ENCODE measurements at regions not wholly inside any gene's neighbourhood (a gene's known extent, or its start where the extent isn't known, plus 50 kb on each side); places are given as distances from the start of the nearest gene placed in this dataset.
"Not testable (repeated sequence)": the region's sequence is repeated elsewhere in the genome, so short reads cannot be mapped to it uniquely, and the experiment has no call there.

GRCh38 chr2:64914735-64915509 lies 74.3 kb upstream of the SLC1A4 start:
- in situ Hi-C loops (cut with HindIII; ENCODE audit: low pct_unique_long_range_greater_than_20kb, low sequenced_read_pairs) = no loop called here
- DNase-seq (ENCODE audit: low read depth) = no peak

DNA sequence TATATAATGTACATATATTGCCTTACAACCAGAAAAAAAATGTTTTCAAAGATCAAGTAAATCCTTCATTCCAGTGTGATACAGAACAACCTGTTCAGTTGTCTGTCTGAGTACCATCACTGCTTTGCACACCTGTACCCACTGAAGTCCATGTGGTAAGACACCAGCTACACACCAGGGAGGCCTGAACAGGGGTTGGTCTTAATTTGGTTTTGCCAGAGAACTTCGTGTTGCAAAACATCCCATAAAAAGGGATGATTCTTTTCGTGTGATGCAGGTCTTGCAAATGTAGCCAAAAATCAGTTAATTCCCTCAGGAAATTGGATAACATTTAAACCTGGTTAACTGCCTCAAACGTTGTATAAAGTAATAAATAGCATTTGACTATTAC lies 73.7 kb upstream of the SLC1A4 start:
- in situ Hi-C loops (cut with HindIII; ENCODE audit: low pct_unique_long_range_greater_than_20kb, low sequenced_read_pairs) = no loop called here
- DNase-seq (ENCODE audit: low read depth) = no peak

GRCh38 chr2:64918220-64918886 lies 70.8 kb upstream of the SLC1A4 start:
- no peak for DNase-seq (ENCODE audit: low read depth)
- in situ Hi-C loops (cut with HindIII; ENCODE audit: low pct_unique_long_range_greater_than_20kb, low sequenced_read_pairs) = no loop called here

DNA sequence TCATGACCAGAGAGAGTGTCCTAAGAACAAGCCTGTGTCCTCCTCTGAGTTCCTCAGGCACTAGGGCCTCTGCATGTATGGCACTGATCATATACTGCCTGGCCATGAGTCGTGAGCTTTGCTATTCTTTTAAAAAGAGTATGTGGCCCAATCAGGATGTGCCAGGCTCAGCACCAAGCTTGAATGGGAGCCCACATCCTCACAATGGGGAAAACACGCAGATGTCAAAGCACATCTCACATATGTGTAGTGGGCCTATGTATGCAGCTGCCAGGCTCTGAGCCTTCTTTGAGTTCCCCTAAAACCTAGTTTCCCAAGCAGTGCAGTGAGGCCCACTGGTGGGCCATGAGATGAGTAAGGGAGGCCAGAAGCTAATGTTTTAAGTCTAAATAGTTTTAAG lies 69.9 kb upstream of the SLC1A4 start:
- in situ Hi-C loops (cut with HindIII; ENCODE audit: low pct_unique_long_range_greater_than_20kb, low sequenced_read_pairs) = no loop called here
- no peak for DNase-seq (ENCODE audit: low read depth)

DNA sequence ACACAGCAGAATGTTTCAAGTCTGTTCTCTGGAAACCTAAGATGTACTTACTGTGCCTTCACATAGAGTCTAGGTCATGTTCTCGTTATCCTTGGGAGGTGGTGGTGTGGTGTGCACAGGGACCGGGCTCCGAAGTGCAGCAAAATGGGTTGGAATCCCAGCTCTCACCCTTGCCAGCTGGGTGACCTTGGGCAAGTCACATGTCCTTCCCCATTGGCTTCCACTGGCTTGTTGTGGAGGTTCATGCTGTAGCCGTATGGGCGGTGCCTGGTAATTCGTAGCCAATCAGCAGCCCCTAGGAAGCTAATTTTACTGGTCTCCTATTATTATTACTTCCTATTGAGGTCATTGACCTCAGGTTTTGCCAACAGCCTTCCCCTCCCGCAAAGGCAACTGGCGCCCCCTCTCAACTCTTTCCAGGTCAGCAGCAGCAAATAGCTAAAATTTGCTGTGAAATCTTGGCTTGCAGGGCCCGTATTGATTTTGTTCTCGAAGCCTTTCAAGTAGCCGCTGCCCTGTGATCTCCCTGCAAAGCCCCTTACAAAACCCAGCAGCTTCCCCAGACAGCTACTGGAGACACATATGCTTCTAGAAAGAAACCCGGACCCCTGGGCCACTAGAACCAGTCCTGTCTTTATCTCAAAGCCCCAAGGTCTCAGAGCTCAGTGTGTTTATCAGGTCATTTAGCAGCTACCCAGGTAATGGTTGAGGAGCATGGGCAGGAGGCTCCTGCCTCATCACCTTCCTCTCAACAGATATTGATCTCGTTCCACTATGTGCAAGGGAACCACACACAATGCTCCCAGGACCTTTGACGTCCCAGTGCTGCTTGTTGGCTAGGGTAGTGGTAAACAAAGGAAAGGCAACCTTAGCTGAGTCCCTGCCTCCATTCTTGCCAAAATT lies 66.5 kb upstream of the SLC1A4 start:
- in situ Hi-C loops (cut with HindIII; ENCODE audit: low pct_unique_long_range_greater_than_20kb, low sequenced_read_pairs) = no loop called here

GRCh38 chr2:64923385-64923710 lies 65.9 kb upstream of the SLC1A4 start:
- in situ Hi-C loops (cut with HindIII; ENCODE audit: low pct_unique_long_range_greater_than_20kb, low sequenced_read_pairs) = no loop called here
- no peak for DNase-seq (ENCODE audit: low read depth)

More for the DNA sequence above, 66.5 kb upstream of the SLC1A4 start:
- DNase-seq (ENCODE audit: low read depth) = no peak

DNA sequence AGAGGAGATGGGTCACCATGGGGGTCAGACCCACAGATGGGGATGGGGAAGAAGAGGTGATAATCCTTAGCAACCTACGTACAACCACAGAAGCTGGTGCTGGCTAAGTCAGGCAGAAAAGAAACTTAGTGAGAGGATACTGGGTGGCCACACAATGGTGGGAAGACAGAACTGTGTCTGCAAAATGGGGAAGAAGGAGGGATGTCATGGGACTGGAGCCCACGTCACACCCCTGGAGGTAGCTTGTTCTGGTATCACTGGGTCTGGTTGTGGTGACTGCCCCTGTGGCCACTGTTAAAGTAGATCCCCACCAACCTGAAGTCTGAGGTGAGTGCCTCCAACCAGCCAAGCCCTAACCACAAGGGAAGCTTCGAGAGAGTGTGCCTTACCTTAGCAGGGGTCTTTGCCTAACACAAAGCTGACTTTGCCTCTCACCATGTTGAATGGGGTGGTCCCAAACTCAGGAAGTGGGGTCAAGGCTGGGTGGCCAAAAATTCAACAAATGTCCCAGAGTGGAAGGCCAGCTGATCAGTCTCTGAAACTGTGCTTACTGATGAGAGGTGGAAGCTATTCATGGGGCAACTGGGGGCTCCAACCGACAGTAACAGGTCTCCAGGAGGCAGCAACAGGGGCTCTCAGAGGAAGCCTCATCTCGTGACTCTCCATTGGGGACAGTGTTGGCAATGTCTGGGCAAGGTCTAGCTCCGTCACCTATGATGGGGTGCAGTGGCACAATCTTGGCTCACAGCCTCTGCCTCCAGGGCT lies 64.8 kb upstream of the SLC1A4 start:
- in situ Hi-C loops (cut with HindIII; ENCODE audit: low pct_unique_long_range_greater_than_20kb, low sequenced_read_pairs) = no loop called here
- DNase-seq (ENCODE audit: low read depth) = no peak

- in situ Hi-C loops (cut with HindIII; ENCODE audit: low pct_unique_long_range_greater_than_20kb, low sequenced_read_pairs) = loop anchor here (25.0 kb wide), 1 partner anchor 111 kb away; no protein-coding TSS in a partner anchor
Measured at GRCh38 chr2:64925930-64926722, 63.1 kb upstream of the SLC1A4 start.

DNA sequence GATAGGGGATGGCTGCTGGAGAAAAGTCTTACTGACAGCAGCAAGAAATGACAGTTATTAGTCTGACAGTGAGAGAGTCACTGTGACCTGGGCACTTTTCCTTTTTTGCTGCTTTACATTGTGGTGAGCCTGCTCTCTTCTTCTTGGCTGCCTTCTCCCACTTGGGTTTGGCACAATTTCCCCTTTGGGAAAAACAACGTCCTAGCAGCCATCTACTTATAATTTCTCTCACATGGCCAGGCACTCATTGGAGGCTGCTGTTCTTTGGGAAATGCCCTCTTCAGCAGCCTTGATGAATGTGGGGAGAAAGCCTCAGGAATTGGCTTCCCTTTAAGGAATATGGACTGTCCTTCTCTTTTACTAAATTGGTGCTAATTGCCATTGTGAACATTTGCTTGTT lies 60.4 kb upstream of the SLC1A4 start:
- in situ Hi-C loops (cut with HindIII; ENCODE audit: low pct_unique_long_range_greater_than_20kb, low sequenced_read_pairs) = loop anchor here (25.0 kb wide), 1 partner anchor 108 kb away; no protein-coding TSS in a partner anchor
- DNase-seq (ENCODE audit: low read depth) = no peak

More at GRCh38 chr2:64925930-64926722, 63.1 kb upstream of the SLC1A4 start:
- DNase-seq (ENCODE audit: low read depth) = not testable (repeated sequence)

DNA sequence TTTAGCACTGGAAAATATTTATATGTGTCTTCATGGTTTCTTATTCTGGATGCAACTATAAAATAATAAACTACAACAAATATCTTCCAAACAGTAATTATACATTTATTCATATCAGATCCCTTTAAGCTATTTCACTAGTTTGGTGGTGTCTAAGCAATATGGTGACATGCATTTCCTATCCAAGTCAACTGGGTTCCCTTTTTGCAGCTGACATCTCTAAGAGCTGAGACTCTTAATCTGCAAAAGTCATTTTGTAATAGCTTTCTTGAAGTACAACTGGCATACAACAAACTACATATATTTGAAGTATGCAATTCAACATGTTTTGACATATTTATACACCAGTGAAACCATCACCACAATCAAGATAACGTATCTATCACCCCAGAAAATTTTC lies 59.9 kb upstream of the SLC1A4 start:
- in situ Hi-C loops (cut with HindIII; ENCODE audit: low pct_unique_long_range_greater_than_20kb, low sequenced_read_pairs) = loop anchor here (25.0 kb wide), 1 partner anchor 108 kb away; no protein-coding TSS in a partner anchor

GRCh38 chr2:64930258-64930671 lies 58.9 kb upstream of the SLC1A4 start:
- in situ Hi-C loops (cut with HindIII; ENCODE audit: low pct_unique_long_range_greater_than_20kb, low sequenced_read_pairs) = loop anchor here (25.0 kb wide), 1 partner anchor 107 kb away; no protein-coding TSS in a partner anchor

More for the DNA sequence above, 59.9 kb upstream of the SLC1A4 start:
- no peak for DNase-seq (ENCODE audit: low read depth)

GRCh38 chr2:64931246-64932115 lies 57.7 kb upstream of the SLC1A4 start:
- DNase-seq (ENCODE audit: low read depth) = no peak
- in situ Hi-C loops (cut with HindIII; ENCODE audit: low pct_unique_long_range_greater_than_20kb, low sequenced_read_pairs) = loop anchor here (25.0 kb wide), 1 partner anchor 106 kb away; no protein-coding TSS in a partner anchor

More at GRCh38 chr2:64930258-64930671, 58.9 kb upstream of the SLC1A4 start:
- DNase-seq (ENCODE audit: low read depth) = no peak

- in situ Hi-C loops (cut with HindIII; ENCODE audit: low pct_unique_long_range_greater_than_20kb, low sequenced_read_pairs) = loop anchor here (25.0 kb wide), 1 partner anchor 105 kb away; no protein-coding TSS in a partner anchor
- DNase-seq (ENCODE audit: low read depth) = no peak
Measured at GRCh38 chr2:64932116-64932370, 57.2 kb upstream of the SLC1A4 start.

DNA sequence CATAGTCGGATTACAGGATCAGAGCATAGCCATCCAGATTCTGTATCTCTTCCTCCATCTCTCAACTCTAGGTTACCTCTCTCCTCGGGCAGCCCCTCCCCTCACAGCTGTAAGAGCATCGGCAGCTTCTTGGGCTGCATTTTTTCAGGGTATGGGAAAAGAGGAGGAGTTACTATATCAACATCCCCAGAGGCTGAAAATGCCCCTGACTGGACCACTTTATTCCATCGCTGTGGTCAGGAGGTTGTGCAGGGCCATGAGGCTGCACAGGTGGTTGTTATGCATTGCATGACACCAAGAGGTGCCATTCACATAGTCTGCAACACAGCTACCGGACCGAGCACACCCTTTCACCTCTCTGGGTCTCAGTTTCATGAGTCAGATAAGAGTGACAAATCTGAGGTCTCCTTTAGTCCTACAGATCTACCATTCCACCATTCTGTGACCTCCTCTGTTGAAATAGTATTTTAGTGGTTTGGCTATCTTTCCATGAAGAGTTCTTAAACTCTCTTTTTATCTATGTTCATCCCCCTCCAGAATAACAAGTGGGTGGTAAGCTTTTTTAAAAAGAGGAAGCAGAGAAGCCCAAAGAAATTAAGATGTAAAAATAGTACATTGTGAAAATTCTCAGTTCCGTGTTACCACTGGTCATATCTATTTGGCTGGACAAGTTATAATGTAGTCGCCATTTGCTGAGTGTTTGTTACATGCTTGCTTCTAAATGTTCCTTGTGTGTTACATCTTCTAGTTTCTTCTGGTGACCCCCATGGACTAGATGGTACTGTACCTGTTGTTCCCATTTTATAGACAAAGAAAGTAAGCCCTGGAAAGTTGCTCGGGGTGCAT lies 56.6 kb upstream of the SLC1A4 start:
- in situ Hi-C loops (cut with HindIII; ENCODE audit: low pct_unique_long_range_greater_than_20kb, low sequenced_read_pairs) = loop anchor here (25.0 kb wide), 1 partner anchor 105 kb away; no protein-coding TSS in a partner anchor
- no peak for DNase-seq (ENCODE audit: low read depth)

GRCh38 chr2:64934530-64934929 lies 54.7 kb upstream of the SLC1A4 start:
- no peak for DNase-seq (ENCODE audit: low read depth)
- in situ Hi-C loops (cut with HindIII; ENCODE audit: low pct_unique_long_range_greater_than_20kb, low sequenced_read_pairs) = loop anchor here (25.0 kb wide), 1 partner anchor 103 kb away; no protein-coding TSS in a partner anchor
